ENCODE measurements at regions not wholly inside any gene's neighbourhood (a gene's known extent, or its start where the extent isn't known, plus 50 kb on each side); places are given as distances from the start of the nearest gene placed in this dataset.
"Not testable (repeated sequence)": the region's sequence is repeated elsewhere in the genome, so short reads cannot be mapped to it uniquely, and the experiment has no call there.

DNA sequence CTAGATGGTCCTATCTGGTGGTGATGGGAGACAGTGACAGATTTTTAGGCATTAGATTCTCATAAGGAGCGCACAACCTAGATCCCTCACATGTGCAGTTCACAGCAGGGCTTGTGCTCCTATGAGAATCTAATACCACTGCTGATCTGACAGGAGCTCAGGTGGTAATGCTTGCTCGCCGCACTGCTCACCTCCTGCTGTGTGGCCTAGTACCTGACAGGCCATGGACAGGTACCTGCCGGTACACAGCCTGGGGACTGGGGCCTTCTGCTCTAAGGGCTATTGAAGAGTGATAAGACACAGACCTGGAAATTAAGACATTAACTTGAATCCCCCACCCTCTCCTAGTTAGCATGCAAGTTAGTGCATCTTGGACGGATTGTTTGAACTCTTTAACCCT is 64.4 kb downstream of the KLRB1 start:
- DNase-seq = not testable (repeated sequence)

DNA sequence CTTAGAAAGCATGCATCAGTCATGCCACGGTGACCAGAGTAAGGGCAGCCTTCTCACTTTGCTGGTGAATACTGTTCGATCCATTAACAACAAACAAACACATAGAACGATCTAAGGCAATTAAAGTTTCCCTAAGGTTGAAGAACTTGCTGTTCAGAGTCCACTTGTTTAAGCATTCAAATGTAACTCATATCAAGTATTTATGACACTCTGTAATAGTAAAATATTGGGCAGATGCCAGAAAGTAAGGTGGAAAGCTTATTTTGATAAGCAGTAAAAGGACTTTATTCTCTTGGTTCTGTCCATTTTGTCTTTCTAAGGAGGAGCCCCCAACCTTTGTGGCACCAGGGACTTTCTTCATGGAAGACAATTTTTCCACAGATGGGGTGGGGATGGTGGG is 64.9 kb downstream of the KLRB1 start:
- DNase-seq = not testable (repeated sequence)

DNA sequence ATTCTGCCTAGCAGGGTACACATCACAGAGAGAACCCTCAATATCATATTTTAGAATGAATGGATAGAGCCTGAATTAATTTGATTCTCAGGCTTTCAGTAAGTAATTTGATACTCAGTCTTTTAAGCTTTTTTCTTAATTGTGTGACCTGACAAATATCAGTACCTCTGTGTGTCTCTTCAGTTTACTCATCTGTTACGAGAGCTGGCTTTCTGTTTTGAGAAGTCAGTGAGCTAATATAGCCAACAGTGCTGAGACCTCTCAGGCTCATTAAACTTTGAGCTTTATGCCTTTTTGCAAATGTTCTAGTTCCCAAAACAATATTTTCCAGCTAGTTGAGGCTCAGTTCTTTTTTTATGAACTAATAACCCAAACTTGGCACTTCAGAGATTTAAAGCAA is 91.8 kb downstream of the KLRB1 start:
- DNase-seq = not testable (repeated sequence)

DNA sequence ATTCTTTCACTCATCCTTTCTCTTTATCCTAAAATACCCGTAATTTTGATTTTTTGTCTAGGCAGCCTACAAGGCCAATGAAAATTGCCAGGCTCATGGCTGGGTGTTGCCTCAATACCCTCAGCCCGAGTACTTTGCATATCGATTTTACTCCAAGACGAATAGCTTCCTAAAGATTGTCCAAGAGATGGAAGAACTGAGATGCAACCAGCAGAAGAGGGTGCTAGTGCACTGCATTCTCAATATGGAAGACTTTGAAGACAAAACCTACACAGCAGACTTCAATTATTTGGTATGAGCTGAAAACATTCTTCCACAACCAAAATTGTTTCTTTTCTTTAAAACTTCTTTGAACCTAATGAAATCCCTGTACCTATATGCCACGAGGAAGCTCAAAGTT is 95.0 kb downstream of the KLRB1 start:
- not testable (repeated sequence) for DNase-seq

DNA sequence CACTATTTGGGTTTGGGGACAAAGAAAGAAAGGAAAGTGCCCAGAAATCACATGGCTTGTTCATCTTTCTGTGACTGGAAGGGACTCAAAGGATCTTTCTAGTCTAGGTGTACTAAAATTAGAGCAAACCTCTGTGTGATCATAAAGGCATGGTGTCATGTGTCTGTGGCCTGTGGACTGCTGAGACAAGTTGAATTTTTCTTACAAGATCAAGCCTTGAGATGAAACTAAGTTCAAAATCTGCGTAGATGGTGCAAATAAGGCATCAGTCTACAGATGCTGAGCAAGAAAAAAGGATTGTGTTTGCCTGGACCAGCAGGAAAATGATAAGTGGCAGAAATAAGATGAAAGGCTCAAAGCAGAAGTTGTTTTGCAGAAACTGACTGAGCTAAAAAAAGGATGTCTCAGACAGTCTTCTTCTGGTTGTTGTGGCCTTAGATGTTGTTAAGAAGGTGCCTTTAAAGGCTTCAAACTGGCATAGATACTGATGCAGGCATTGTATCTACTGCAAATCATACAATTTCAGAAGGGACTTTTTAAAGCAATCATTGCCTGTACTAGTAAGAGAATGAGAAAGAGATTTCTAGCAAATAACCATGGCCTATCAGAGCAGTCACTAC is 97.2 kb downstream of the KLRB1 start:
- DNase-seq = not testable (repeated sequence)

DNA sequence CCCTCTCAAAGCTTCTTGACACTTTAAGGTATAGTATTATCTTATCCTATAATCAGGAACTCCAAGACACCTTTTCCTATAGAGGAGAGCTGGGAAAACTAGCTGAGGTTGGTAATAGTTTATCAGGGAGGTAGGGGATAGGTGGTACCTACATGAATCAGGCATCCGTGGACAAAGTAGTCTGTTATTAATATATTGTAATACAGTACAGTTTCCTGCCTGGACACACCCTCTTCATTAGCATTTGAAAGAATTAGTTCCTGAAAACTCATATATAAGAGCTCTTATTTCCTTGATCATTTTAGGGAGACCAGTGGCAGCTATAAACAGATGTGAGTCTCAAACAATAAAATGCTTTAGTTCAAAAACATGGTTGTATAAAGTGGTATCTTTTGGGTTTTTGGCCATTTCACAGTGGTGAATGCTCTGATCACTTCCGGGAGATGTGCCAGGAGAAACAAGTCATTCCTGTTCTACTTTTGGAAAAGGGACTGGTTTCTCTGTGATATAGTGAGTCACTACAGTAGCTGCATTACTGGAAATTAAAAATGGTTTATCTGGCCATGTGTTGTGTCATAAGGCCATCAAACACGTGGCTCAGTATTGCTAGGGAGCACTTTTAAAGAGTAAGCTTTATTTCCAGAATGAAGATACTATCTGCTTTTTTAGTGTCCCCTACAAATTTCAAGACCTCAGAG is 98.1 kb downstream of the KLRB1 start:
- peak; percentile 75 for DNase-seq

DNA sequence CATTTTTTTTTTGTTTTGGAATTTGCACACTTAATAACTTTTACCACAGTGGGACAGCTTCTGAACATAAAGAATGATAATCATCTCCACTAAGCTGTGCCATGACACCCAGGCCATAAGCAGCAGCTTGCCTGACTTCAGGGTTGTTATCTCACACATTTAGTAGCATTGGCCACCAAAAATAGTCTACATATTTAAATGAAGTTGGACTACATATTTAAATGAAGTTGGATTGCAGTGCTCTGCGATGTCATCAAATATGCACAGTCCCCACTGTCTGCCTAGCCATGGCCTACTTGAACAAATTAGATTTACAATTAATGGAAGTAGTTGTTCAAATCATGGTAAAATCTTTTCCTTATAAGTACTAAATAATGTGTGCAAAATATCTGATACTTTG is 101.0 kb downstream of the KLRB1 start:
- DNase-seq = no peak

DNA sequence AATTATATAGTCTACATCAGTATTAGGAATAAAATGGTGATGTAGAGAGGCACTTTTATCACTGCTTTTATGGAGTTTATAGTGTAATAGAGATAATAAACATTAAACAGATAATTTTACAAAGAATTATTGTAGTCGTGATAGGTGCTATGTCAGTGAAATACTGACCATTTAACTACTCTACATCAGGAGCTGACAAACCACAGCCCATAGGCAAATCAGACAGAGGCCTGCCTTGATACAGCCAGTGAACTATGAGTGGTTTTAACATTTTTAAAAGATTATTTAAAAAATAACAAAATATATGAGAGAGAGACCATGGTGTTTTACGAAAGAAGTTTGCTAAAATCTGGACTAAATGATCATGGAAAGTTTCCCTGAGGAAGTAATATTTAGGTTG is 104.3 kb downstream of the KLRB1 start:
- DNase-seq = not testable (repeated sequence)

DNA sequence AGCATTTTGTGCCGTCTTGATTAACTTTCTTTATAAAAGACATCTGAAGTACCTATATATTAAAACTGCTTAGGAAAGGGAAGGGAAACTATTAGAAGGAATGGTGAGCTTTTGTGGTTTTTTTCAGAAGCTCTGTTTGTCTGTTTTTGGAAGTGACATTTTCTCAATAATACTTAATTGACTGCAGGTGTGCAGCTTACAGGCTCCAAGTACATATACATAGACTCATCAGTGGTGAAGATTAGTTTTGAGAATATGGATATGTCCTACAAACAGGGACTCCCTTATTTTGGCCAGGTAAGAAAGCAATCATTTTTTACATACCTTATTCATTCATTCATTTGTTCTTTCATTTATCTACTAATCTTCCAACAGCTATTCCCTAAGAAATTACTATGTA is 104.9 kb downstream of the KLRB1 start:
- not testable (repeated sequence) for DNase-seq

DNA sequence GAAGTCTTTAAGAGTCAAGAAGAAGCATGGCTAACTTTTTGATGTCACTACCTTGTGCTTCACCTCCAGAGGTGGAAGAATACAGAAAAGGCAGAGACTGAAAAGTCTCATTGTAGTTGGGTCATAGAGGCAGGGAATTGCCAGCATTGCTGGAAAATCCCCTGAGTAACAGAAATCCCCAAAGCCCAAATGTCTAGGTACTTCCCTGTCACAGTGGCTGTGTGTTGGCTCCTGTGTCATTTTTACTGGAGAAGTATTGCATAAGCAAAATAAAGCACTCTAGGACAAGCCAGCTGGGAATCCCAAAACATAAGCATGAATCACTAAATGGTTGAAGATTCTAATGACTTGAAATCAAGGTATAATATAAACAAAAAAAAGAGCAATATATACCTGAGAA is 114.4 kb downstream of the KLRB1 start:
- not testable (repeated sequence) for DNase-seq

DNA sequence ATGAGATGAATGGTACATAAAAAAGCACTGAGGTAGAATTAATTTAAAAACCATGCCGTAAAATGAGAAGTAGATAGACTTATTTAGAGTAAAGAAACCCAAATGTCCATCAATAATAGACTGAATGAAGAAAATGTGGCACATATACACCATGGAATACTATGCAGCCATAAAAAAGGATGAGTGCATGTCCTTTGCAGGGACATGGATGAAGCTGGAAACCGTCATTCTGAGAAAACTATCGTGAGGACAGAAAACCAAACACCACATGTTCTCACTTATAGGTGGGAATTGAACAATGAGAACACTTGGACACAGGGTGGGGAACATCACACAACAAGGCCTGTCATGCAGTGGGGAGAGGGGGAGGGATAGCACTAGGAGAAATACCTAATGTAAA is 126.4 kb downstream of the KLRB1 start:
- DNase-seq = not testable (repeated sequence)

DNA sequence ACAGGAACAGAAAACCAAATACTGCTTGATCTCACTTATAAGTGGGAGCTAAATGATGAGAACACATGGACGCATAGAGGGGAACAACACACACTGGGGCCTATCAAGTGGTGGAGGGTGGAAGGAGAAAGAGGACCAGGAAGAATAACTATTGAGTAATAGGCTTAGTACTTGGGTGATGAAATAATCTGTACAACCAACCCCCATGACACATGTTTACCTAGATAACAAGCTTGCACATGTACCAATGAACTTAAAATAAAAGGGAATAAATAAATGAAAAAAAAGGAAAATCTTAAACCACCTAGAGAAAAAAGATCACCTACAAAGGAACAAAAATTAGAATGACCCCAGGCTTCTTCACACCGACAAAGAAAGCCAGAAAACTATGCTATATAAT is 133.5 kb downstream of the KLRB1 start:
- DNase-seq = not testable (repeated sequence)

DNA sequence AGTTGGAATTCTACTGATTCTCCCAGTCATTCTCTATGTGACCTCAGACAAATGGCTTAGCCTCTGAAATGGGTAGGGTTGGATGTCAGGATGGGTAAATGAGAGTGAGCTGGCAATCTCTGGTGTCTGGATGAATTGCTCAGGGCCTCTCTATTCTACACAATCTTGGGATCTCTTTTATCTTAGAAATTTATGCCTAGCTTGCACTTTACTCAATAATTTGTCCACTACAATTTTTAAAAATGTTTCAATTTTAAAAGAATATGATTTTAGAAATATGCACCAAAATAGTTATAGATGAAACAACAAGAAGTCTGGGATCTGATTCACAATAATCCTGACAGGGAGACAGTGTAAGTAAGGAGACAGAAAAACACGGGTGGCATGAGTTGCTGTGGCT is 134.1 kb downstream of the KLRB1 start:
- not testable (repeated sequence) for DNase-seq

DNA sequence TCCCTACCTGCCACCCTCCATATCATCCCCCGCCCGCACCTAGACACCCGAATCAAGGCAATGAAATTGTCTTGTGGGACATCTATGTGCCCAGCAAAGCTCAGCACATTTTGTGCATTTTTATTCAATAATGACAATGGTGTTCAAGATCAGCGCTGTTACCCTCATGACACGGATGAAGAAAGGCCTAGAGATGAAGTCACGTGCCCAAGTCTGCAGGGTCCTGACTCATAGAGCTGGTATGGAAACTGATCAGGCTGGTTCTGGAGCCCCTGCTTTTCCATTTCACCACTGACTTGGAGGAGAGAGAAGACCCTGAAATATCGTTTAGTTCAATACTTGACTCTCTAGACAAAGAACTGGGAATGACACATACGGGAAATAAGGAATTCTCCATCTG is 136.2 kb downstream of the KLRB1 start:
- not testable (repeated sequence) for DNase-seq

DNA sequence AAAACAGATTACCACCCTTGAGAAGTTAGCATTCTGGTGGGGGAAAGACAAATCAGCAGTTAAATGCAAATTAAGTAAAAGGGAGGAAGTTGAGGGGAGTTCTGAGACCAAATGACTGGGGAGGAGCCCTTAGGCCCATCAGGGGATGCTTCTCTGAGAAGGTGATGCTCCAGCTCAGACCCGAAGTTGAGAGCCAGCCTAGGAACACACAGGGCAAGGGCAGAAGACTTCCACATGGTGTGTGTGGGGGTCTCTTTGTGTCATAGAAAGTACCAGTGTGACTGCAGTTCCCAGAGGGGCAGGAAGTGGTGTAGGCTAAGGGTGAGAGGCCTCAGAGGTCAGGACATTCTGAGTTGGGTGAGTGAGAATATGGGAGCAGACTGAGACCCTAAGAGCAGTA is 137.3 kb downstream of the KLRB1 start:
- DNase-seq = not testable (repeated sequence)

DNA sequence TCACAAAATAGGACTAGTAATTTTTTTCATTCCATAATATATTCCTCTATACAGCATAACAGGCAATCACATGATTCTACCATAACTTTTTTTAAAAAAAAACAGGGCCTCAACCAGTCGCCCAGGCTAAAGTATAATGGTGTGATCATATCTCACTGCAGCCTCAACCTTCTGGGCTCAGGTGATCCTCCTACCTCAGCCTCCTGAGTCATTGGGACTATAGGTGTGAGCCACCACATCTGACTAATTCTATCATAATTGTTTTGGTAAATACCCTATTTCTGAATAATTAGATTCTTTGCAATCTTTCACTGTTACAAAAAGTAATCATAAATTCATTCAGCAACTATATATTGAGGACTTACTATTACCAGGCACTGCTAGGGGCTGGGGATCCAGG is 137.8 kb downstream of the KLRB1 start:
- not testable (repeated sequence) for DNase-seq

DNA sequence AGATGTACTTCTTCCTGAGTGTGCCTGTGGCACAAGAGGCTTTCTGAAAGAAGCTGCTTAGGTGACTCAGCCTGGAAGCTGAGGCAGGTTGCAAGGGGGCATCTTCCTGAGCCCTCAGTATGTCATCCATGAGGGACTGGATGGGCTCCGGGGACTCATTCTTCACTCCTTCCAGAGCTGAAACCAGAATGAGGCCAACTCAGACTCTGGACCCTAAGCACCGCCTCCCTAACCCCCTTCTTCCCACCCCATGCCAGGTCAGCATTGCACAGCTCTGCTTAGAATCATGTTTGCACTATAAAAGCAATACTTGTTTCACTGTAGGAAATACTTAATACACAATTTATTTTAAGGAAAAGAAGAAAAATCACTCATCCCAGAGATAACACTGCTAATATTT is 138.3 kb downstream of the KLRB1 start:
- DNase-seq = not testable (repeated sequence)

DNA sequence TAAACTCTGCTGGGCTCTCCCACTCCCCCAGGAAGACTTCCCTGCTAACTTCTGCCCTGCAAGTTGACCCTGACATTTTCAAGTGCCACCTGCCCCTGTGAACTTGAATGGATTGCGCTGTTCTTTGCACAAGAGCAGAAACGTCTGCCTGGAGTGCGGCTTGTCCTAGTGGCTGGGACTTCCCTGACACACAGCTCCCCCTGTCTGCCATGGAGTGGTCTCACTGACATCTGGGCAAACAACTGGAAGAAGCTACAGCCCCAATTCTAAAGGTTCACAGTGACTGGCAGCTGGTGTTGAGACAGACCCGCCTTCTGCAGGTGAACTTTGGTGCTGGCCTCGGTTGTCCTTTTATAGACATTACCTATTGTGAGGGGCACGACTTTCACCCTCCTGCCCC is 138.7 kb downstream of the KLRB1 start:
- DNase-seq = peak; percentile 37

DNA sequence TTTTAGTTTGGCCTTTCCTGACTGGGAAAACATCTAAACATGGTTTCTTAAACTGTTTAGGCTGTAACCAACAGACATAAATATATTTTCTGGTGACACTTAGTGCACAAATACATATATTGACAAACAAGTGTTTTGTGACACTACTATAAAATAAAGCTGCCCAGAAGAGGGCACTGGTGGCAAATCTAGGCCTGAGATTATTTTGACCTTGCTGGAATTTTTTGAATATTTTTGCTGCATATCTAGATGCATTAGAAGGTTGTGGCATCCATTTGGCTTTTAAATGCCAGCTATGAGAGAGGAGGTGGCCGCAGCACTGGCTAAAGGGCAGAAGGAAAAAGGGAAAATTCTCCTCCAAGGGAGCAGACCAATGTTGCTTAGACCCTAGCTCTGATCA is 139.6 kb downstream of the KLRB1 start:
- DNase-seq = not testable (repeated sequence)

DNA sequence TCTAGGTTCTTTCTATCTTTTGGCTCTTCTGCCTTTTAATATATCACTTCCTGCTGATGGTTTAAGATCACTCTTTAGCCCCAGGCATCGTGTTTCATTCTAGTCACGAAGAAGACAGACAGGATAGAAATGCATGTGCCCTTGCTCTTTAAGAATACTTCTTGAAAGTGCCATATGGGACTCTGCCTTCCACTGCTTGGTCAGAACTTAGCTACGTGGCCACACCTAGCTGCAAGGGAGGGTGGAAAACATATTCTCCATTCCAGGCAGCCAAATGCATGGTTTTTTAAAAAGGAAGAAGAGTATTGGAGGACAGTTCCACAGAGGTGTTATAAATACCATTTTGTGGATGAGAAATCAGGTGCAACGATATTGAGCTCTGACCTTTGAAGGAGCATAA is 143.3 kb downstream of the KLRB1 start:
- DNase-seq = no peak

DNA sequence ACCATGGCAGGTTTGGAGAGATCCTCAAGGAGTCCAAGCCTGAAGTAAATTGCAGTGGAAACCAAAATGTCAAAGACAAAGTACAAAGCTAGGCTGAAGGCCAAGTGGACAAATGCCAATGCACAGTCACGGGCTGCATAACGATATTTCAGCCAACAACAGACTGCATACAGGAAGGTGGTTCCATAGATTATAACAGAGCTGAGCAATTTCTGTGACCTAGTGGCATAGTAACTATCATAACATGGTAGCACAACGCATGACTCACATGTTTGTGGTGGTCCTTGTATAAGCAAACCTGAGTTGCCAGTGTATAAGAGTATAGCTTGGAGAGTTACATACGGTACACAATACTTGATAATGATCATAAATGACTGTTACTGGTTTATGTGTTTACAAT is 152.2 kb downstream of the KLRB1 start:
- peak; percentile 41 for DNase-seq

DNA sequence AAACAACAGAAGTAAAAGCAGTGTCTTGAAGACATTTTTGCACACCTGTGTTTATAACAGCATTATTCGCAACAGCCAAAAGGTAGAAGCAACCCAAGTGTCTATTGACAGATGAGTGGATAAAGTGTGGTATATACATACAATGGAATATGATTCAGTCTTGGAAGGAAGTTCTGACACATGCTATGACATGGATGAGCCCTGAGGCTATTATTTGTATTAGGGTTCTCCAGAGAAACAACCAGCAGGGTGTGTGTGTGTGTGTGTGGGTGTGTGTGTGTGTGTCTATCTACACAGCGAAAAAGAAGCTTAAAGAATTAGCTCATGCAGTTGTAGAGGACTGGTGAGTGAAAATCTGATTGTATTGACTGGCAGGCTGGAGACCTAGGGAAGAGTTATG is 153.7 kb downstream of the KLRB1 start:
- DNase-seq = not testable (repeated sequence)

DNA sequence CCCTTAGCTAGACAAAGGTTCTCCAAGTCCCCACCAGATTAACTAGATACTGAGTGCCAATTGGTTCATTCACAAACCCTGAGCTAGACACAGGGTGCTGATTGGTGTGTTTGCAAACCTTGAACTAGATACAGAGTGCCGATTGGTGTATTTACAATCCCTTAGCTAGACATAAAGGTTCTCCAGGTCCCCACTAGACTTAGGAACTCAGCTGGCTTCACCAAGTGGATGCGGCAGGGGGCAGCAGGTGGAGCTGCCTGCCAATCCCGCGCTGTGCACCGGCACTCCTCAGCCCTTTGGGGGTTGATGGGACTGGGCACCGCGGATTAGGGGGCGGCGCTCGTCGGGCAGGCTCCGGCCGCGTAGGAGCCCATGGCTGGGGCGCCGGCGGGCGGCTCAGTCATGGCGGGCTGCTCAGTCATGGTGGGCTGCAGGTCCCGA is 157.6 kb downstream of the KLRB1 start:
- not testable (repeated sequence) for DNase-seq

DNA sequence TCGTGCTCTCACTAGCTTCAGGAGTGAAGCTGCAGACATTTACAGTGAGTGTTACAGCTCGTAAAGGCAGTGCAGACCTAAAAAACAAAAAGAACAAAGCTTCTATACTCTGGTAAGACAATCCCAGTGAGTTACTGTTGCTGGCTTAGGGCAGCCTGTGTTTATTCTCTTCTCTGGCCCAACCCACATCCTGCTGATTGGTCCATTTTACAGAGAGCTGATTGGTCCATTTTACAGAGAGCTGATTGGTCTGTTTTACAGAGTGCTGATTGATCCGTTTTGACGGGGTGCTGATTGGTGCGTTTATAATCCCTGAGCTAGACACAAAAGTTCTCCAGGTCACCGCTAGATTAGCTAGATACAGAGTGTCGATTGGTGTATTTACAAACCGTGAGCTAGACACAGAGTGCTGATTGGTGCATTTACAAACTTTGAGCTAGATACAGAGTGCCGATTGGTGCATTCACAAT is 158.0 kb downstream of the KLRB1 start:
- DNase-seq = not testable (repeated sequence)

DNA sequence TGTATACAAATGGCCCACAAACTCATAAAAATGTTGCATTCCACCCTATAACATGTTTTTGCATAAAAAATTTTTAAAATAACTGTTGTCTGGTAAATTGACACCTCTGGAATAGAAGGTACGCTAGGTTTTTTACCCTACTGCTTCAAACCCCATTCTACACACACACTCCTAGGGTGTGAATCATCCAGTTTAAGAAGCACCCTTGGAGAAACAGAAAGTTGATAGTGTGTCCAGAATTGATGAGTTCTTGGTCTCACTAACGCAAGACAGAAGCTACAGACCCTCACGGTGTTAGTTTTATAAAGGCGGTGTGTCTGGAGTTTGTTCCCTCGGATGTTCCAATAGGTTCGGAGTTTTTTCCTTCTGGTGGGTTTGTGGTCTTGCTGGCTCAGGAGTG is 158.5 kb downstream of the KLRB1 start:
- DNase-seq = no peak
